Mucosa of gallbladder (tissue), 1 donor: ENCODE measurements at regions not wholly inside any gene's neighbourhood (a gene's known extent, or its start where the extent isn't known, plus 50 kb on each side); places are given as distances from the start of the nearest gene placed in this dataset.

Experiments
- DNase-seq: peaks from one replicate; pipeline ENCODE4 v3.0.0-alpha.2; 2020; ENCODE audit warnings: low spot score
- donor health status: DM: no; HTN: no; CAD: no.

GRCh38 chr6:147621263-147621662, 112.8 kb downstream of the SAMD5 start:
- DNase-seq, result no peak

GRCh38 chr6:147621961-147622360, 113.5 kb downstream of the SAMD5 start:
- DNase-seq, result no peak

GRCh38 chr6:147624946-147625515, 116.5 kb downstream of the SAMD5 start:
- no peak for DNase-seq

- no peak for DNase-seq
These were observed 117.5 kb downstream of the SAMD5 start for GRCh38 chr6:147625946-147626345.

GRCh38 chr6:147627411-147627810, 118.9 kb downstream of the SAMD5 start:
- DNase-seq, result no peak

GRCh38 chr6:147633191-147633590, 124.7 kb downstream of the SAMD5 start:
- DNase-seq, result no peak

GRCh38 chr6:147637620-147638195, 129.2 kb downstream of the SAMD5 start:
- DNase-seq, result no peak

- no peak for DNase-seq
These were observed 130.8 kb downstream of the SAMD5 start for GRCh38 chr6:147639279-147639678.

GRCh38 chr6:147640606-147641005, 132.1 kb downstream of the SAMD5 start:
- DNase-seq, result no peak

- no peak for DNase-seq
These were observed 133.0 kb downstream of the SAMD5 start for GRCh38 chr6:147641511-147641910.

GRCh38 chr6:147642458-147642857, 134.0 kb downstream of the SAMD5 start:
- DNase-seq, result no peak

GRCh38 chr6:147643341-147644200, 135.1 kb downstream of the SAMD5 start:
- DNase-seq, result no peak

- no peak for DNase-seq
These were observed 140.4 kb downstream of the SAMD5 start for GRCh38 chr6:147648916-147649315.

- no peak for DNase-seq
These were observed 143.0 kb downstream of the SAMD5 start for GRCh38 chr6:147651249-147652063.

- no peak for DNase-seq
These were observed 145.1 kb downstream of the SAMD5 start for GRCh38 chr6:147653631-147654030.

- no peak for DNase-seq
These were observed 145.8 kb downstream of the SAMD5 start for GRCh38 chr6:147654103-147654845.

GRCh38 chr6:147660334-147661311, 152.1 kb downstream of the SAMD5 start:
- DNase-seq, result no peak

- no peak for DNase-seq
These were observed 154.2 kb downstream of the SAMD5 start for GRCh38 chr6:147662646-147663045.

- no peak for DNase-seq
These were observed 155.6 kb downstream of the SAMD5 start for GRCh38 chr6:147664092-147664491.

GRCh38 chr6:147666255-147666654, 157.8 kb downstream of the SAMD5 start:
- no peak for DNase-seq
